Large intestine (tissue), 3 donors: ENCODE measurements at regions not wholly inside any gene's neighbourhood (a gene's known extent, or its start where the extent isn't known, plus 50 kb on each side); places are given as distances from the start of the nearest gene placed in this dataset.
"Not testable (repeated sequence)": the region's sequence is repeated elsewhere in the genome, so short reads cannot be mapped to it uniquely, and the experiment has no call there.

Experiments used
- DNase-seq, 2 donors: peaks; one replicate each; pipeline versions ENCODE4 v3.0.0 to v3.0.0-alpha.2; 2013
- H3K27ac ChIP-seq: one replicate; pipeline ENCODE4 v1.5.1; 2013; ENCODE audit warnings: low read length
- H3K27me3 ChIP-seq: 2 replicates; pipeline ENCODE4 v1.6.1; 2013; ENCODE audit warnings: low read length; ENCODE audit not compliant: control insufficient read depth, insufficient read depth
- H3K36me3 ChIP-seq: 2 replicates; pipeline ENCODE4 v1.6.1; 2013; ENCODE audit warnings: low read length; ENCODE audit not compliant: control insufficient read depth, insufficient read depth
- H3K4me1 ChIP-seq: one replicate; pipeline ENCODE4 v1.6.1; 2013; ENCODE audit warnings: low read length; ENCODE audit not compliant: control insufficient read depth, insufficient read depth
- H3K4me3 ChIP-seq: one replicate; pipeline ENCODE4 v1.5.1; 2013; ENCODE audit warnings: low read length
- H3K9me3 ChIP-seq: one replicate; pipeline ENCODE4 v1.6.1; 2013; ENCODE audit warnings: mild to moderate bottlenecking, low read depth, low read length, moderate library complexity; ENCODE audit not compliant: control insufficient read depth
- WGBS: methylation state at CpG from one replicate; pipeline ENCODE4 v1.1.5; 2013; ENCODE audit warnings: low lambda C conversion rate; ENCODE audit not compliant: insufficient coverage; 5-methylcytosine and 5-hydroxymethylcytosine counted together

DNA sequence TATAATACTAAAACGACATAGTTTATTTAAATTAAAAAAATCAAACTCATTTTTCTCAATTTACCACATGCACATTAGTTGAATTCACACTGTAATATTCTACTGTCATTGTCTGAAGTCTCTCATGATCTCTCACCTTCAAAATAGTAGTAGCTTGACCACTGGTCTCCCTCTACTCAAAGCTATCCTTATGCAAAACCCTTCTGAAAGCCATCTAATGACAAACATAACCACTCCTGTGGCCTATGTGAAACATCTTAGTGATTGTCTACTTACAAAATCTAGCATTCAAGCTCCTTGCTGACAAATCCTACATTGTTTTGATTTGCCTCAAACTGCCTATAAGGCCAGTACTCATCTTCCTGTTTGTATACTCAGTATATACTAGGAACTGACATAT is 606.0 kb upstream of the GHITM start:
- H3K9me3 ChIP-seq: peaks cover 3% of the 10 kb centered on the region
- H3K27me3 ChIP-seq: no peaks in the 10 kb centered on the region
- 27% methylated on average over 1 of the region's 1 CpG for WGBS
- H3K27ac ChIP-seq: no peak overlapping the region
- no peaks in the 10 kb centered on the region for H3K4me1 ChIP-seq
- H3K36me3 ChIP-seq: no peaks in the 10 kb centered on the region
- no peak for DNase-seq
- H3K4me3 ChIP-seq: no peak overlapping the region

DNA sequence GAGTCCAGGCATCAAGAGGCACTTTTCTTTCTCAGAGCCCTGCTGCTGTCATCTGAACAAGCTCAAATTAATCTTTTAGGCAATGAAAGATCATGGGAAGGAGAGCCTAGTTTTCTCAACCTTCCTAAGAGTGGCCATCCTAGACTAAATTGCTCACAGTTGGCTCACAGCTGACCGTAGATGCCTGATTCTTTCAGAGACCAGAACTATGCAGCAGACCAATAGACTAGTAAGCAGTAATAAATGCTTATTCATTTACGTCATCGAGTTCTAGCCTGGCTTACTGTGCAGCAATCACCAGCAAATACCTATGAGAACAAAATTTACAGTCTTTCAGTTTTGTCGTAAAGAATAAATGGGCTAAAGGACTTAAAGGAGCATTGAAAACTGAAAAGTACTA is 602.9 kb upstream of the GHITM start:
- H3K4me1 ChIP-seq: no peaks in the 10 kb centered on the region
- no peaks in the 10 kb centered on the region for H3K27me3 ChIP-seq
- no peak for DNase-seq
- H3K36me3 ChIP-seq: no peaks in the 10 kb centered on the region
- H3K9me3 ChIP-seq: no peaks in the 10 kb centered on the region
- no peak overlapping the region for H3K4me3 ChIP-seq
- WGBS: 89% methylated on average over 3 of the region's 4 CpGs
- H3K27ac ChIP-seq: no peak overlapping the region

DNA sequence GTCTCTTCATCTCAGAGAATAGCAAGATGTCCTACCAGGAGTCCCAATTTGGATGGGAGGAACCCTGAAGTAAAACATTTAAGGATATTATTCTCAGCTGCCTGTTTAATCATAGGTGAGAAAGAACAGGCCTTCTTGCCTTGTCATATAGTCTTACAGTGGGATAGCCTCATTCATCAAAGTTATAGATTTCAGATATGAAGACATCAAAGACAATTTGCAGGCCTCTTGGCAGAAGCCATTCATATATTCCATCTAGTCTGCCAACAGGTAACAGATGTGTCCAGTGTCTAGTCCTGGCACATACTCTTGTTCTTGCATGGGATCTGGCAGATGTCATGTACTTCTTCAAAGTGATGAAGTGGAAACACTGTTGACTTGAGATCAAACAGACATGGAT is 601.3 kb upstream of the GHITM start:
- no peak for DNase-seq
- no peak overlapping the region for H3K4me3 ChIP-seq
- no peaks in the 10 kb centered on the region for H3K9me3 ChIP-seq
- no peak overlapping the region for H3K27ac ChIP-seq
- H3K36me3 ChIP-seq: no peaks in the 10 kb centered on the region
- no peaks in the 10 kb centered on the region for H3K27me3 ChIP-seq
- no peaks in the 10 kb centered on the region for H3K4me1 ChIP-seq

DNA sequence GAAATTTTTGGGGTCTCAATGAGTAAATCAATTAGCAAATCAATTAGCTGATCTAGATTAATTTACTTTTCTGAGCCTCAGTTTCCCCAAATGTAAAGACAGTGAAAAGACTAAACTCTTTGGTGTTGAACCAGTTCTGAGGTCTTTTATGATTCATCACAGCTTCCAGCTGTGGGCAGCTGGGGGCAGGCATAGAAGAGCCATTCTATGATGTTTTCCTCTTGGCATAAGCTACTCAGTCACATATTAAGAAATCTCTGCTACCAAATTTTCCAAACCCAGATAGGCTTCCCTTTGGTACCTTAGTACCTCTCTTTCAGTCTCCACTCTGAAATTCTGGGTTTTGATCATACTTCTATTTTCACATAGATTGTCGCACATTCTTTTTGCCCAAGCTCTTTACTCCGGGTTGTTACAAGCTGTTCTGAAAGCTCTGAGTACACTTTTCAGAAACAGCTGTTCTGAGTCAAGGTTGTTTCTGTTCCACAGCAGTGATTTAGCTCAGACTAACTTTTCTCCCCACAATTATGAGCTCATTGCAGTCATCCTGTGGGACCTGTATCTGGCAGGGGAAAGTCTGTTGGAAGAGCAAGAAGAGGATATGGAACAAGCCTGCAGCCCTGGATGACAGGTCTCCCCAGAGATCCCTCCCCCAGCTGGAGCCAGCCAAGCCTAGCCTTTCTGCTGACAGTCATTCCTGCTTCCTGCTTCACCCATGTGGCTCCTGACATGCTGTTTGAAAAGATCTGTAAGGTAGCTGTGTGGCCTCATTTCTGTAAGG is 599.6 kb upstream of the GHITM start:
- DNase-seq: peak; percentile 13 to 16
- WGBS: 70% methylated on average over 2 of the region's 2 CpGs

DNA sequence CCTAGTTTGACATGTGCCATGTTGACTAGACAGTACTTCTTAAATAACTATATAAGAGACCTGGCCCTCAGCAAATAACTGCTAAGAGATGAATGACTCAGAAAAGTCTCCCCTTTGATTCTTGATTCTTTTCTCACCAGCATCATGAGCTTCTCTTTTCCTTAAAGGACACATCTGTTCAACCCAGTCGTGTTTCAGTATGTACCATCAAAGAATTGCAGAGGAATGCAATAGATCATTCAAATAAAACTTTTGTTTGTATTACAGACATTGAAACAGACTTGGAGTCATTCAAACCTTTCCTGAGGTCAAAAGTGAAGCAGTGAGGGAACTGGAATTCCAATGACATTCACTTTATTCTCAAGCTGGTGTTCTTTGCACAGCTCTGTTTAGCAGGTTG is 598.3 kb upstream of the GHITM start:
- H3K9me3 ChIP-seq: no peaks in the 10 kb centered on the region
- H3K27ac ChIP-seq: no peak overlapping the region
- no peak for DNase-seq
- H3K4me3 ChIP-seq: no peak overlapping the region
- no CpG with 5 or more reads among the region's 1 CpG for WGBS
- H3K36me3 ChIP-seq: no peaks in the 10 kb centered on the region
- no peaks in the 10 kb centered on the region for H3K27me3 ChIP-seq
- H3K4me1 ChIP-seq: no peaks in the 10 kb centered on the region

More for the DNA sequence above, 599.6 kb upstream of the GHITM start:
- H3K4me3 ChIP-seq: no peak overlapping the region
- no peaks in the 10 kb centered on the region for H3K36me3 ChIP-seq
- H3K9me3 ChIP-seq: no peaks in the 10 kb centered on the region
- H3K27ac ChIP-seq: no peak overlapping the region
- H3K4me1 ChIP-seq: no peaks in the 10 kb centered on the region
- no peaks in the 10 kb centered on the region for H3K27me3 ChIP-seq

DNA sequence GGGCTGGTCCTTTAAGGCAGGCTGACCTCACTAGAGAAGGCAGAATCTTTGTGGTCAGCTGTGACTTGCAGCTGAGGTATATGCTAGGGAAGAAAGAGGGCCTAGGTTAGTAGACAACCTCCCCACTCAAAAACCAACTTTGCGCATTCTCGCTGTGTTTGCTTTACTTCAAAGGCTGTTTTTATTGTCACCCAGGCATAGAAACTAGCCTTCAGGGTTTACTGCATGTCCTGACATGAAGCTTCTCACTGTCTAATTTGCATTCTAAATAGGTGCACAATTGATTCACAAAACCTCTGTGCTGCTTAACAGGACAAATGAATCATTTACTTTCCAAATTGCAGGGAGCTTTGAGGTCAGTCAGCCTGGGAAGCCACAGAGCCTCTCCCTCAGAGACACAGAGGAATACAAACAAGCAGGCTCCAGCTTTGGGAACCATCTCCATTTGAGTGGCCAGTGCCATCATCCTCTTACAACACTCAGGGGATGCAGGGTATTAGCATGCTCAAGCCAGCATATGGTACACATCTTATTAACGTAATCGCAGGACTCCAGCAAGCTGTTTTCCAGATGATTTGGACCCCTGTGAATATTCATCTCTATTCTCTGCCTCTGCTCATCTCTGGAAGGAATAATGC is 596.4 kb upstream of the GHITM start:
- WGBS: 76% methylated on average over 3 of the region's 4 CpGs

DNA sequence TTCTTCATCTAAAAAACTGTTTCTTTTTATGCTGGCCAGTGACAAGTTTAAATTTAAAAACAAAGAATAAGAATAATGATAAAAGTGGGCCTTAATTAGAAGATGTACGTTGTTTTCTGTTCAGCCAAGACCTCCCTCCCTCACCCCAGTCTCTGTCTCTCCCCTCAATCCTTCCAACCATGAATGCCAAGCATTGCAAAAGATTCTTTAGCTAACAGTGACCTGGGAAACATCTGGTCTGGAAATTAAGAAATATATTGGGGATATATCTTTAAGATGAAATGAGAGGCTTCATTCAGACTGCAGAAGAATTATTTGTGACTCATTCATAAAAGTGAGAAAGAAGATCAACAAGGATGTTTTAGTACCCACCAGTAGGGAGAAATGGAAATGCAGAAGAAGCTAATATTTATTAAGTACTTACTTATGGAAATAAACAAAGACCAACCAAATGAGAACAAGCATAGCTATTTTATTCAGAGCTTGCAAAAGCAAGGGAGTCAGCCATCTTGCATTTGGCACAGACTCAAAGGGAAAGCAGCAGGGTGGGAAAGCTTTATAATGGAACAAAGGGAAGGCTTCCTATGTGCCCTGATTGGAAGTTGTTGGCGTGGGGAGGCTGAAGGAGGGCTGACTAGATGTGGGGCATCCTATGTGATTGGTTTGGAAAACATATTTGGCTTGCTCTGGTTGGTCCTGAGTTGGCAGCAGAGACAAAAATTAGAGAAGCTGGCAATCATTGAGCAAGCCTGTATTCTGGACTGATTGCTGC is 595.4 kb upstream of the GHITM start:
- no peak for DNase-seq
- WGBS: 80% methylated on average over 1 of the region's 2 CpGs
- Histone ChIP-seq H3K4me1 (no peaks in the 10 kb centered on the region), H3K27ac (no peak overlapping the region), H3K36me3 (no peaks in the 10 kb centered on the region), H3K9me3 (no peaks in the 10 kb centered on the region), H3K4me3 (no peak overlapping the region), H3K27me3 (no peaks in the 10 kb centered on the region)

More for the DNA sequence above, 596.4 kb upstream of the GHITM start:
- H3K4me3 ChIP-seq: no peak overlapping the region
- H3K36me3 ChIP-seq: no peaks in the 10 kb centered on the region
- no peak for DNase-seq
- no peaks in the 10 kb centered on the region for H3K27me3 ChIP-seq
- H3K9me3 ChIP-seq: no peaks in the 10 kb centered on the region
- no peaks in the 10 kb centered on the region for H3K4me1 ChIP-seq
- no peak overlapping the region for H3K27ac ChIP-seq

DNA sequence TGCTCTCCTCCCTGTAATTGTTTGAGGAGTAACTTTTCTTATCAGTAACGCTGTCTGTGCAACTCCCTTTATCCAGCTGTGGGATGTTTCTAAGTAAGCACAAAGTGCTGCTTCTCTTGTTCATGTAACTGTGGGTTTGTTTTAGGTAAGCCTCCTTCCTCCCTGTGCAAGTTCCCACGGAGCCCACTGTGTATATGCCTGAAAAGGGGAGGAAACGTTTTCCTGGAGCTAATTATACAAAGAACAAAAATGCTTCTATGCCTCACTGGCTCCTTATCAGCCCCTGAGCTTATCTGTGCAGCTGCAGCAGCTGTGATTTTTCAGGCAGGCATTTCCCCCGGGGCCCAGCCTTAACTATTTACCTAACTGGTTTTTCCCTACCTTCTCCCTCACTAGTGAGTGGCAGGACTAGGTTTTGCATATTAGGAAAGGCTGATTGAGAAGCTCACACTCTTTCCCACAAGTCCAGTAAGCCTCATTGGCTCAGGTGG is 593.4 kb upstream of the GHITM start:
- Histone ChIP-seq H3K27ac (no peak overlapping the region), H3K36me3 (no peaks in the 10 kb centered on the region), H3K4me3 (no peak overlapping the region), H3K27me3 (no peaks in the 10 kb centered on the region), H3K4me1 (no peaks in the 10 kb centered on the region), H3K9me3 (no peaks in the 10 kb centered on the region)
- peak in 1 of 2 donors; percentile 6 for DNase-seq
- 0% methylated on average over 1 of the region's 4 CpGs for WGBS

DNA sequence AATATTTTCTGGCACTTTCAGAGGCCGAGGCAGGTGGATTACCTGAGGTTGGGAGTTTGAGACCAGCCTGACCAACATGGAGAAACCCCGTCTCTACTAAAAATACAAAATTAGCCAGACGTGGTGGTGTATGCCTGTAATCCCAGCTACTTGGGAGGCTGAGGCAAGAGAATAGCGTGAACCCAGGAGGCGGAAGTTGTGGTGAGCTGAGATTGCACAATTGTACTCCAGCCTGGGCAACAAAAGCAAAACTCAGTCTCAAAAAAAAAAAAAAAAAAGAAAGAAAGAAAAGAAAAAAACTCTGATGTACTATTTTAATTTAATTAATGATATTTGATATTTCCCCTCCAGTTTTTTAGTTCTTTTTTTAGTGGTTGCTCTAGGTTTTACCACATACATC is 588.1 kb upstream of the GHITM start:
- not testable (repeated sequence) for H3K9me3 ChIP-seq, H3K36me3 ChIP-seq, H3K4me3 ChIP-seq, DNase-seq, H3K27ac ChIP-seq, H3K4me1 ChIP-seq, H3K27me3 ChIP-seq
- WGBS: no CpG with 5 or more reads among the region's 5 CpGs

DNA sequence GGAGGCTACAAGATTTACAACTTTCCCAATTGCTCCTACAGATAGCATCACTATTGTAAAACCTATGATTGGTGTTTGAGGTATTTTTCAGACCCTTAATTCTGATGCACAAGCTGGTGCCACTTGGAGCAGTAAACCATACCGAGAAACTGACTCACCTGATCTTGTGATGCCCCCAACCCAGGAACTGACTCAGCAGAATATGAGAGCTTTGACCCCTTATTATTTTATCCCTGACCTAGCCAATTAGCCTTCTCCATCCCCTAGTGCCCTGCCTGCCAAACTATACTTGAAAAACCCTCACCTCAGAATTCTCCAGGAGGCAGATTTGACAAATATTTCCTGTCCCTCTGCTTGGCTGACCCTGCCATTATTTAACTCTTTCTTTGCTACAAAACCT is 585.9 kb upstream of the GHITM start:
- no peak overlapping the region for H3K27ac ChIP-seq
- no peaks in the 10 kb centered on the region for H3K4me1 ChIP-seq
- no peak overlapping the region for H3K4me3 ChIP-seq
- no peak for DNase-seq
- WGBS: no CpG with 5 or more reads among the region's 1 CpG
- H3K36me3 ChIP-seq: no peaks in the 10 kb centered on the region
- no peaks in the 10 kb centered on the region for H3K9me3 ChIP-seq
- no peaks in the 10 kb centered on the region for H3K27me3 ChIP-seq
